Thoracic aorta (tissue), 2 donors: ENCODE measurements at regions not wholly inside any gene's neighbourhood (a gene's known extent, or its start where the extent isn't known, plus 50 kb on each side); places are given as distances from the start of the nearest gene placed in this dataset.

Experiments used
- ATAC-seq: fragments of 150-250 bp; one replicate; pipeline ENCODE4 v1.8.0; 2017; ENCODE audit warnings: low read depth; ENCODE audit not compliant: insufficient number of reproducible peaks, low FRiP score
- DNase-seq: peaks from one replicate; pipeline ENCODE4 v3.0.0-alpha.2; 2020; ENCODE audit warnings: low spot score
- H3K27ac ChIP-seq, 2 donors: fragments of 200-600 bp; sonication (generic); 1 replicate in 1 of 2; 2 replicates in 1 of 2; pipeline ENCODE4 v1.5.1; 2016; ENCODE audit warnings: mild to moderate bottlenecking in 2 of 2, moderate library complexity in 2 of 2
- H3K27me3 ChIP-seq: fragments of 200-600 bp; sonication (generic); replicated peaks from 2 replicates; pipeline ENCODE4 v1.6.0; 2016; ENCODE audit warnings: mild to moderate bottlenecking; ENCODE audit not compliant: insufficient read depth
- H3K36me3 ChIP-seq: fragments of 200-600 bp; sonication (generic); one replicate; pipeline ENCODE4 v1.5.1; 2016
- H3K4me1 ChIP-seq, 2 donors: fragments of 200-600 bp; sonication (generic); 1 replicate in 1 of 2; 2 replicates in 1 of 2; pipeline versions ENCODE4 v1.5.1 to v1.6.0; 2016; ENCODE audit warnings: low read depth in 2 of 2, mild to moderate bottlenecking in 1 of 2; ENCODE audit not compliant: control insufficient read depth in 1 of 2
- H3K4me3 ChIP-seq: fragments of 200-600 bp; sonication (generic); 2 replicates; pipeline ENCODE4 v1.5.1; 2016; ENCODE audit warnings: mild to moderate bottlenecking
- H3K9me3 ChIP-seq: fragments of 200-600 bp; sonication (generic); 2 replicates; pipeline ENCODE4 v1.5.1; 2016
- CTCF ChIP-seq: fragments of 200-600 bp; sonication (generic); IDR thresholded peaks from one replicate; pipeline ENCODE4 v1.5.1; 2019; ENCODE audit warnings: antibody characterized with exemption

- Histone ChIP-seq H3K4me3 (no peak overlapping the region), H3K36me3 (no peaks in the 10 kb centered on the region), H3K9me3 (no peaks in the 10 kb centered on the region), H3K27ac (no peak overlapping the region), H3K27me3 (no peaks in the 10 kb centered on the region), H3K4me1 (no peaks in the 10 kb centered on the region)
- no peak for ATAC-seq
- TF ChIP-seq CTCF: no peak
- DNase-seq: no peak
These were observed 745.7 kb downstream of the PDCD6IP start for GRCh38 chr3:34544136-34544535.

- no peaks in the 10 kb centered on the region for H3K36me3 ChIP-seq
- H3K4me3 ChIP-seq: no peak overlapping the region
- no peak for TF ChIP-seq CTCF
- no peaks in the 10 kb centered on the region for H3K4me1 ChIP-seq
- no peaks in the 10 kb centered on the region for H3K9me3 ChIP-seq
- DNase-seq (no peak), ATAC-seq (no peak)
- no peak overlapping the region for H3K27ac ChIP-seq
- H3K27me3 ChIP-seq: no peaks in the 10 kb centered on the region
These were observed 749.0 kb downstream of the PDCD6IP start for GRCh38 chr3:34547297-34547920.

GRCh38 chr3:34567266-34567665 lies 768.8 kb downstream of the PDCD6IP start:
- Histone ChIP-seq H3K27ac (peak overlapping the region; percentile 24 to 28), H3K27me3 (no peaks in the 10 kb centered on the region), H3K36me3 (no peaks in the 10 kb centered on the region), H3K9me3 (no peaks in the 10 kb centered on the region), H3K4me1 (peaks cover 2 to 12% of the 10 kb centered on the region in 2 donors), H3K4me3 (no peak overlapping the region)
- DNase-seq: no peak
- no peak for ATAC-seq
- TF ChIP-seq CTCF: no peak

- no peak for TF ChIP-seq CTCF
- no peaks in the 10 kb centered on the region for H3K9me3 ChIP-seq
- no peaks in the 10 kb centered on the region for H3K27me3 ChIP-seq
- DNase-seq (no peak), ATAC-seq (no peak)
- H3K4me3 ChIP-seq: no peak overlapping the region
- H3K4me1 ChIP-seq: peaks cover 2 to 12% of the 10 kb centered on the region in 2 donors
- no peaks in the 10 kb centered on the region for H3K36me3 ChIP-seq
- H3K27ac ChIP-seq: no peak overlapping the region
These were observed 770.3 kb downstream of the PDCD6IP start for GRCh38 chr3:34568766-34569165.

GRCh38 chr3:34569437-34569836 lies 771.0 kb downstream of the PDCD6IP start:
- TF ChIP-seq CTCF: no peak
- H3K36me3 ChIP-seq: no peaks in the 10 kb centered on the region
- H3K9me3 ChIP-seq: no peaks in the 10 kb centered on the region
- H3K27ac ChIP-seq: no peak overlapping the region
- no peaks in the 10 kb centered on the region for H3K27me3 ChIP-seq
- no peak overlapping the region for H3K4me3 ChIP-seq
- no peak for DNase-seq
- ATAC-seq: no peak
- peaks cover 2 to 12% of the 10 kb centered on the region in 2 donors for H3K4me1 ChIP-seq
